GM12872 (cell line): ENCODE measurements at regions not wholly inside any gene's neighbourhood (a gene's known extent, or its start where the extent isn't known, plus 50 kb on each side); places are given as distances from the start of the nearest gene placed in this dataset.

Source experiments
- TF ChIP-seq, protein P1 (sequence below): IDR thresholded peaks from 3 replicates; pipeline ENCODE4 v1.5.1; 2011; ENCODE audit warnings: low read depth, mild to moderate bottlenecking, low read length, moderate library complexity; ENCODE audit not compliant: insufficient read depth

DNA sequence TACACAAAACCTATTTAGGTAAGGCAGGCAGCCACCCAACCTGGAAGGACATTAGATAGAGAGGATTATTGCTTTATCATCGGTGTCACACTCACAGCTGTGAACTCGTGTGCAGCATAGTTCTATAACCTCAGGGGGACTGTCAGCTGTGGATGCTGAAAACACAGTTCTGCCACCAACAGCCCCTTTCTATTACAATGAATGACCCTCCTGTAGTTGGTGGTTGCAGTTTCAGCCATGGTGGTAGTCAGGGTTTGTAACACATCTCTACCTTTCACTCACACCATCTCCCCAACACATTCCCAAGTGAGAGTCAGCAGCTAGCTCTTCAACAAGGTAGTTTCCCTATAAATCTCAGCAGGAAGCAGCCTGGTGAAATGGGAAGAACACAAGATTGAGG is 136.8 kb downstream of the ZC3H11B start:
- TF ChIP-seq, protein P1, sequence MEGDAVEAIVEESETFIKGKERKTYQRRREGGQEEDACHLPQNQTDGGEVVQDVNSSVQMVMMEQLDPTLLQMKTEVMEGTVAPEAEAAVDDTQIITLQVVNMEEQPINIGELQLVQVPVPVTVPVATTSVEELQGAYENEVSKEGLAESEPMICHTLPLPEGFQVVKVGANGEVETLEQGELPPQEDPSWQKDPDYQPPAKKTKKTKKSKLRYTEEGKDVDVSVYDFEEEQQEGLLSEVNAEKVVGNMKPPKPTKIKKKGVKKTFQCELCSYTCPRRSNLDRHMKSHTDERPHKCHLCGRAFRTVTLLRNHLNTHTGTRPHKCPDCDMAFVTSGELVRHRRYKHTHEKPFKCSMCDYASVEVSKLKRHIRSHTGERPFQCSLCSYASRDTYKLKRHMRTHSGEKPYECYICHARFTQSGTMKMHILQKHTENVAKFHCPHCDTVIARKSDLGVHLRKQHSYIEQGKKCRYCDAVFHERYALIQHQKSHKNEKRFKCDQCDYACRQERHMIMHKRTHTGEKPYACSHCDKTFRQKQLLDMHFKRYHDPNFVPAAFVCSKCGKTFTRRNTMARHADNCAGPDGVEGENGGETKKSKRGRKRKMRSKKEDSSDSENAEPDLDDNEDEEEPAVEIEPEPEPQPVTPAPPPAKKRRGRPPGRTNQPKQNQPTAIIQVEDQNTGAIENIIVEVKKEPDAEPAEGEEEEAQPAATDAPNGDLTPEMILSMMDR, result no peak

DNA sequence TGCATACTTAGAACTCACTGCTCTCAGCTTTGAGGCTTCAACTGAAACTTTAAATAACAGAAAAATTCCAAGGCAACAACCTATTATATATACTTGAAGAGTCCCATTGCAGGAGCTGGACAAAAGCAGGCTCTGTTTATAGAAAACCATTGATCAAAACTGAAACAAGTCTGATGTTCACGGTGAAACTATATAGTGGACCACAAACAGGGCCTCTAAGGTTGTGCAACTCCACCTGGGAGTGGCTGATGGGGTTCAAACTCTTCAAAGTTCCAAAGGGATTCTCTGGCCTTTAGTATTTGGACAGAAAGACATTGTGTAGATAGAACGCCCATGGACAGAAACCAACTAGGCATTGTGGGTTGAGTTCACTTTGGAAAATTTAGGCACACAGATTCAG is 140.3 kb downstream of the ZC3H11B start:
- TF ChIP-seq, protein P1, result no peak

DNA sequence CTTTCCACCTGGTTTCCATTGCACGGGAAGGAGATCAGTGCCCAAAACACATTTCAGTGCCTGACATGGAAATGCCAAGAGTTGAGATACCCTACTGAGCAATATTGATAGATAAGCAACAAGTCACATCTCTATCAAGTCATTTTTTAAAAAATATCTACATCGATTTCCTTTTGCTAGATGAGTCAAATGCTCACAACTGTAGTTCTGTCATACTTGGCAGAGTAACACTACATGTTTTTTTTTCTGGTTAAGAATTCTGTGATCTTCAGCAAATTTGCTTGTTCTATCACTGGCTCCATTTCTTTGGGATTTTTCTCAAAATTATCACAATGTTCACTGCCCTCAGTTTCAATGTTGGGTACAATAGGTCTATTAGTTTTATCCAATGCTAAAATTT is 145.4 kb downstream of the ZC3H11B start:
- TF ChIP-seq, protein P1, result no peak

DNA sequence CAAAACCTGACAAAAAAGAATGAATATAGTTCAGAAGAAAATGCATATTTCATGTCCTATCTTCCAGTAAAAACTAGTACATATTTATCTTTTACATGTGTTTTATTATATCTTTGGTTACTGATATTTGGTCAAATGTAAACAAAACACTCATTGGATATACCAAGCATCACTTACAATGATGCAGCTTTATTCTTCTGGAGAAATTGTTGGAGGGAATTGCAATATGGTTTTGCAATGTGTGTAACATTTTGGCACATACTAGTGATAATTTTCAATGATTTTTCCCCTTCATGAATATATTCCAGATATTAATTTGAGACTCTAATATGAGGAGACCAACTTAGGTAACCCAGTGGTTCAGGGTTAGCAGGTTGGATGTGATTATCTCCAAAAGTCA is 146.1 kb downstream of the ZC3H11B start:
- TF ChIP-seq, protein P1, result no peak

DNA sequence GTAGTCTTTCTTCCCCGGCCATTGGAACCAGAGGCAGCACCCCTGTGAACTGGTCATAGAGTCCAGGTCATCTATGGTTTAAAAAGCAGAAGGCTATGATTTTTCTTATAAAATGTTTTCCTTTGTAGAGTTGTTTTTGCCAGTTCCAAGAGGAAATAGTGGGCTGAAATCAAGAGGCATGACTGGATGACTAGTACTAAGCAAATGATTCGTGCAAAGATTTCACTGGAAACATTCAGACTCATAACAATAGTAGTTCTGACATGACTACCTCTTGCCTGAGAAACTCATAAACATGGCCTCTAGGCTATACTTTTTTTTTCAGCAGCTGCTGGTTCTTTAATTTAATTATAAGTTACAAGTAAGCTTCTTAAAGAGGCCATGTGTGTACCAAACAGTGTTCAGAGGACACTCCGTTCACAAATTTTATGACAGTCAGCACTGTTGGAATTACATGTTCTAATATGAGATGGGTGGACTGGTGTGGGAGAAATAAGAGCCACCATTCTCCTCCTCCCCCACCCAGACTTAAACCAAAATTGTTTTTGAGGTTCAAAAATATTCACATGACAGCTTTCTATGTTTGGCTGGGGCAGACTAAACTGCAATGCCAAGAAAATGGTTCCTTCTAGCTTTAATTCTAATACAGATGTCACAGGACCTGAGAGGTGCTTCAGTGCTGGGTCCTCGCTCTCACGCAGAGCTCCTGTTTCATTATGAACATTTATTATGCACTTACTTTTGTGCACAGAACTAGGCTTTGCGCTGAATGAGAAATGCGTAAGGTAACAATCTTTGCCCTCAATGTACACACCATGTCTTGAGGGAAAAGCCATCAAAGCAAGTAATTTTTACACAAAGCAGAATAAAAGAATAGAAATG is 147.5 kb downstream of the ZC3H11B start:
- TF ChIP-seq, protein P1, result no peak

DNA sequence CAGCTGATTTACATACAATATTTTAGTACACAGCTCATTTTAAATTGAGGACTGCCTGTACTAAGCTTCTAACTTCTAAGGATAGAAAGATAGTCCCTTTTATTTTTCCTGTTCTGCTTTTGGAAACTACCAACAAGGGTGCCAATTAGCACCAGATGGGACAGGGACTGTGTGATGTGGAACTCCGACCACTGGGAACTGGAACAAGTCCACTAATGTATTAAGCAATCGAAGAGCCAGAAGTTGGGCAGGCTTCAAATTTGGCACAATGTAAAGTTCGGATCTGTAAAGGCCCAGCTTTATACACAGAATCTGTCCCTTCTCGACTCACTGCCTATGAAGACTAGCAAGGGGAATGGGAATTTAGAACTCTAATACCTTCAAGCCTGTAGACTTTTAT is 149.3 kb downstream of the ZC3H11B start:
- TF ChIP-seq, protein P1, result no peak

DNA sequence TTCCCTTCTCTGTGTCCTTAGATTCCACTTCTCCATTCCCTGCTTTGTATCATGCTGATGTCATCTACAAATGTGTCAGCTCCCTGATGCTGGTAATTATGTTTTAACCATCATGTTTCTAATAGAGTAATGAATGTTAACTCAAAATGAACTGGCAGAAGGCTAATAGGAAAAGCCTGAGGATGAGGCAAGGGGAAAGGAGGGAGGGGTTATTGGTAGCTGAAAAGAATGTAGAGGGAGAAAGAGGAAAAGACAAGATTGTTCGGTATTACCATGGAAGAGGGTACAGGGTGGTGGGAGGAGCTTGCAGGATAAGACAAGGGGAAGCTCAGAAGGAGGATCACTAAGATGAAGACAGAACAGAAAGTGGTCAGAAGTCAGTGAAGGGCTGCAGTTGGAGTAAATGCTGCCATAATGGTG is 150.9 kb downstream of the ZC3H11B start:
- TF ChIP-seq, protein P1, result no peak
